ENCODE measurements at regions not wholly inside any gene's neighbourhood (a gene's known extent, or its start where the extent isn't known, plus 50 kb on each side); places are given as distances from the start of the nearest gene placed in this dataset.
"Not testable (repeated sequence)": the region's sequence is repeated elsewhere in the genome, so short reads cannot be mapped to it uniquely, and the experiment has no call there.

GRCh38 chrX:67213686-67214085 is 330.1 kb upstream of the AR start:
- H3K4me3 ChIP-seq (replicated peaks in 1 of 3); DNase-seq; H3K4me1 ChIP-seq; H3K27me3 ChIP-seq; H3K9me3 ChIP-seq; H3K36me3 ChIP-seq; intact Hi-C loops (cut with DNase I); H3K27ac ChIP-seq: not testable (repeated sequence)
- WGBS, 2 donors: 84 to 86% methylated on average over 3 of the region's 3 CpGs

- Histone ChIP-seq H3K9me3 (no peaks in the 10 kb centered on the region), H3K27ac (no peak overlapping the region), H3K36me3 (no peaks in the 10 kb centered on the region), H3K27me3 (no peaks in the 10 kb centered on the region), H3K4me1 (no peaks in the 10 kb centered on the region), H3K4me3 (replicated peaks in 1 of 3) (no peak overlapping the region)
- 71 to 75% methylated on average over 3 to 4 of the region's 4 CpGs for WGBS, 2 donors
- no peak for TF ChIP-seq POLR2A (IDR thresholded peaks at IDR 0.05)
- TF ChIP-seq, protein P1, sequence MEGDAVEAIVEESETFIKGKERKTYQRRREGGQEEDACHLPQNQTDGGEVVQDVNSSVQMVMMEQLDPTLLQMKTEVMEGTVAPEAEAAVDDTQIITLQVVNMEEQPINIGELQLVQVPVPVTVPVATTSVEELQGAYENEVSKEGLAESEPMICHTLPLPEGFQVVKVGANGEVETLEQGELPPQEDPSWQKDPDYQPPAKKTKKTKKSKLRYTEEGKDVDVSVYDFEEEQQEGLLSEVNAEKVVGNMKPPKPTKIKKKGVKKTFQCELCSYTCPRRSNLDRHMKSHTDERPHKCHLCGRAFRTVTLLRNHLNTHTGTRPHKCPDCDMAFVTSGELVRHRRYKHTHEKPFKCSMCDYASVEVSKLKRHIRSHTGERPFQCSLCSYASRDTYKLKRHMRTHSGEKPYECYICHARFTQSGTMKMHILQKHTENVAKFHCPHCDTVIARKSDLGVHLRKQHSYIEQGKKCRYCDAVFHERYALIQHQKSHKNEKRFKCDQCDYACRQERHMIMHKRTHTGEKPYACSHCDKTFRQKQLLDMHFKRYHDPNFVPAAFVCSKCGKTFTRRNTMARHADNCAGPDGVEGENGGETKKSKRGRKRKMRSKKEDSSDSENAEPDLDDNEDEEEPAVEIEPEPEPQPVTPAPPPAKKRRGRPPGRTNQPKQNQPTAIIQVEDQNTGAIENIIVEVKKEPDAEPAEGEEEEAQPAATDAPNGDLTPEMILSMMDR (IDR thresholded peaks at IDR 0.05): no peak
- intact Hi-C loops (cut with DNase I): no loop called here
- no peak for DNase-seq
Measured at GRCh38 chrX:67207912-67208311, 335.9 kb upstream of the AR start.

DNA sequence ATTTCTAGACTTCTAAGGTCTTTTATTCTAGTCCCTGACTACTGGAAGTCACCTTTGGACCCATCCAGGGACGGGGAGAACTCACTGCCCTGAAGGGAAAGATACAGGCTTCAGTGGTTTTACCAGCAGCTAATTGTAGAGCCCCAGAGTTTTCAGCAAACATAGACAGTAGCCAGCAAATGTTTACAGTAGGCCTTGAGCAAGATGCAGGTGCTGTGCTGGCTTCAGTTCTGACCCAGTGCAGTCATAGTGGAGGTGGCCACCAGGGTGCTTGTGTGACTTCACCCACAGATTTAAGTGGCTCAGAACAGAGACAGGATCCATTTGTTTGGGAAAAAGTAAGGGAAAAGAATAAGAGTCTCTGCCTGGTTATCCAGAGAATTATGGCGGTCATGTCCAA is 384.4 kb upstream of the AR start:
- intact Hi-C loops (cut with DNase I): no loop called here
- WGBS, 2 donors: 75 to 100% methylated on average over 1 to 2 of the region's 2 CpGs

GRCh38 chrX:67114635-67115034 is 429.2 kb upstream of the AR start:
- H3K36me3 ChIP-seq: no peaks in the 10 kb centered on the region
- no peak overlapping the region for H3K27ac ChIP-seq
- TF ChIP-seq, protein P1 (IDR thresholded peaks at IDR 0.05): no peak
- no peak for TF ChIP-seq POLR2A (IDR thresholded peaks at IDR 0.05)
- no peaks in the 10 kb centered on the region for H3K9me3 ChIP-seq
- 87 to 89% methylated on average over 9 of the region's 9 CpGs for WGBS, 2 donors
- no peak for DNase-seq
- H3K4me1 ChIP-seq: no peaks in the 10 kb centered on the region
- intact Hi-C loops (cut with DNase I): no loop called here
- no peaks in the 10 kb centered on the region for H3K27me3 ChIP-seq
- H3K4me3 ChIP-seq (replicated peaks in 1 of 3): no peak overlapping the region

More for the DNA sequence above, 384.4 kb upstream of the AR start:
- TF ChIP-seq, protein P1 (IDR thresholded peaks at IDR 0.05): no peak
- TF ChIP-seq POLR2A (IDR thresholded peaks at IDR 0.05): no peak
- Histone ChIP-seq H3K4me1 (no peaks in the 10 kb centered on the region), H3K4me3 (replicated peaks in 1 of 3) (no peak overlapping the region), H3K36me3 (no peaks in the 10 kb centered on the region), H3K27ac (no peak overlapping the region), H3K9me3 (no peaks in the 10 kb centered on the region), H3K27me3 (no peaks in the 10 kb centered on the region)
- no peak for DNase-seq

DNA sequence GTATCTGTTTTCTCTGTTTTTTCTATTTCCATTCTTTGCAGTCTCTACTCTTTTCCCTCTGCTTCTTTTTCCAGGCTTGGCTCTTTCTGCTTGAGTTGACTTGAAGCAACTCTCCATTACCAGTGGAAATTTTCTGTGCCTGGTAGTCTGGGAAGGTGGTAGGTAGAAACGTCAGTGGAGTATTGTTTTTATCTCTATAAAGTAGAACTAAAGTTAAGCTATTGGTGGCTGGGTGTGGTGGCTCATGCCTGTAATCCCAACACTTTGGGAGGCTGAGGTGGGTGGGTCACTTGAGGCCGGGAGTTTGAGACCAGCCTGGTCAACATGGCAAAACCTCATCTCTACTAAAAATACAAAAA is 438.1 kb upstream of the AR start:
- Histone ChIP-seq H3K36me3 (no peaks in the 10 kb centered on the region), H3K4me3 (replicated peaks in 1 of 3) (no peak overlapping the region), H3K4me1 (no peaks in the 10 kb centered on the region), H3K27ac (no peak overlapping the region), H3K9me3 (no peaks in the 10 kb centered on the region), H3K27me3 (no peaks in the 10 kb centered on the region)
- TF ChIP-seq POLR2A (IDR thresholded peaks at IDR 0.05): no peak
- TF ChIP-seq, protein P1 (IDR thresholded peaks at IDR 0.05): no peak
- DNase-seq: no peak
- intact Hi-C loops (cut with DNase I): no loop called here
- WGBS, 2 donors: 48 to 69% methylated on average over 2 of the region's 2 CpGs
